Liver (tissue), 3 donors: ENCODE measurements at regions not wholly inside any gene's neighbourhood (a gene's known extent, or its start where the extent isn't known, plus 50 kb on each side); places are given as distances from the start of the nearest gene placed in this dataset.

Experiments used
- EGR1 ChIP-seq, 2 donors: IDR thresholded peaks; 2 replicates each; pipeline ENCODE4 v1.6.1; 2016 to 2018; ENCODE audit warnings: antibody characterized with exemption in 2 of 2, low read depth in 2 of 2
- GABPA ChIP-seq, 2 donors: IDR thresholded peaks in 1 of 2; conservative IDR thresholded peaks in 1 of 2; 2 replicates each; pipeline ENCODE4 v1.6.1; 2016; ENCODE audit warnings: antibody characterized with exemption in 2 of 2, mild to moderate bottlenecking in 1 of 2, moderate library complexity in 1 of 2
- JUND ChIP-seq, 2 donors: IDR thresholded peaks; 2 replicates each; pipeline ENCODE4 v1.6.1; 2016; ENCODE audit warnings: antibody characterized with exemption in 2 of 2
- RAD21 ChIP-seq, 2 donors: IDR thresholded peaks; 2 replicates each; pipeline ENCODE4 v1.6.1; 2016; ENCODE audit warnings: antibody characterized with exemption in 2 of 2, mild to moderate bottlenecking in 2 of 2
- RXRA ChIP-seq, 2 donors: IDR thresholded peaks; 2 replicates each; pipeline ENCODE4 v1.6.1; 2017 to 2018; ENCODE audit warnings: antibody characterized with exemption in 2 of 2, mild to moderate bottlenecking in 1 of 2
- SP1 ChIP-seq: IDR thresholded peaks from 2 replicates; pipeline ENCODE4 v1.6.1; 2018; ENCODE audit warnings: antibody characterized with exemption, mild to moderate bottlenecking
- YY1 ChIP-seq: IDR thresholded peaks from 2 replicates; pipeline ENCODE4 v1.6.1; 2016; ENCODE audit warnings: antibody characterized with exemption, mild to moderate bottlenecking
- TF ChIP-seq, protein P1 (sequence below): fragments of 150-350 bp; IDR thresholded peaks from 2 replicates; pipeline ENCODE4 v1.5.1; 2017; ENCODE audit warnings: improper control_type of control experiment, low read depth, low read length; ENCODE audit not compliant: missing input control
- TF ChIP-seq, protein P2 (sequence below): IDR thresholded peaks from 2 replicates; pipeline ENCODE4 v1.6.1; 2016; ENCODE audit warnings: antibody characterized with exemption
- TF ChIP-seq, protein P3 (sequence below): IDR thresholded peaks from 2 replicates; pipeline ENCODE4 v1.6.1; 2016; ENCODE audit warnings: antibody characterized with exemption
- donor health status: healthy.
- donor health status: healthy.

DNA sequence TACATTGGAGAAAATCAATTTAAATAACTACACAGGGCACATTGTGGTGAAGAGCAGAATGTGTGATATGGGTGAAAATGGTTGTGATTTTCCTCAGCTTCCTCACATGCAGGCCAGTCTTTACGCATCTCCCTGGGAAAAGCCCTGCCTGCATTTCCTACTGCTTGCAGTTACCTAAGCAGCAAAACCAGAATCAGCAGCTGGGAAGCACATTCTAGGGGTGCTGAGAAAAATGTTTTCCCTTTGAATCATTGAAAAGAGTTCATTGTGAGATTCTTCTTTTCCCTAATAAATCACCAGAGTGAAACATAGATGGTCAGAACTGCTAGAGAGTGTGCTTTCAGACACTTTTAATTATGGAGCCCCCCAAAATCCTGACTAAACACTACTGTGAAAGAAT lies 656.0 kb downstream of the TDRD15 start:
- TF ChIP-seq GABPA (IDR thresholded peaks at IDR 0.05 in 1 of 2, conservative IDR thresholded peaks at IDR 0.05 in 1 of 2) (no peak), SP1 (no peak), YY1 (no peak), JUND (IDR thresholded peaks at IDR 0.05) (no peak), RXRA (IDR thresholded peaks at IDR 0.05) (no peak), RAD21 (IDR thresholded peaks at IDR 0.05) (no peak), EGR1 (IDR thresholded peaks at IDR 0.05; ENCODE audit: low read depth in 2 of 2) (no peak)
- TF ChIP-seq, protein P1, sequence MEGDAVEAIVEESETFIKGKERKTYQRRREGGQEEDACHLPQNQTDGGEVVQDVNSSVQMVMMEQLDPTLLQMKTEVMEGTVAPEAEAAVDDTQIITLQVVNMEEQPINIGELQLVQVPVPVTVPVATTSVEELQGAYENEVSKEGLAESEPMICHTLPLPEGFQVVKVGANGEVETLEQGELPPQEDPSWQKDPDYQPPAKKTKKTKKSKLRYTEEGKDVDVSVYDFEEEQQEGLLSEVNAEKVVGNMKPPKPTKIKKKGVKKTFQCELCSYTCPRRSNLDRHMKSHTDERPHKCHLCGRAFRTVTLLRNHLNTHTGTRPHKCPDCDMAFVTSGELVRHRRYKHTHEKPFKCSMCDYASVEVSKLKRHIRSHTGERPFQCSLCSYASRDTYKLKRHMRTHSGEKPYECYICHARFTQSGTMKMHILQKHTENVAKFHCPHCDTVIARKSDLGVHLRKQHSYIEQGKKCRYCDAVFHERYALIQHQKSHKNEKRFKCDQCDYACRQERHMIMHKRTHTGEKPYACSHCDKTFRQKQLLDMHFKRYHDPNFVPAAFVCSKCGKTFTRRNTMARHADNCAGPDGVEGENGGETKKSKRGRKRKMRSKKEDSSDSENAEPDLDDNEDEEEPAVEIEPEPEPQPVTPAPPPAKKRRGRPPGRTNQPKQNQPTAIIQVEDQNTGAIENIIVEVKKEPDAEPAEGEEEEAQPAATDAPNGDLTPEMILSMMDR, result no peak
- TF ChIP-seq, protein P2, sequence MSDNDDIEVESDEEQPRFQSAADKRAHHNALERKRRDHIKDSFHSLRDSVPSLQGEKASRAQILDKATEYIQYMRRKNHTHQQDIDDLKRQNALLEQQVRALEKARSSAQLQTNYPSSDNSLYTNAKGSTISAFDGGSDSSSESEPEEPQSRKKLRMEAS, result no peak
- TF ChIP-seq, protein P3, sequence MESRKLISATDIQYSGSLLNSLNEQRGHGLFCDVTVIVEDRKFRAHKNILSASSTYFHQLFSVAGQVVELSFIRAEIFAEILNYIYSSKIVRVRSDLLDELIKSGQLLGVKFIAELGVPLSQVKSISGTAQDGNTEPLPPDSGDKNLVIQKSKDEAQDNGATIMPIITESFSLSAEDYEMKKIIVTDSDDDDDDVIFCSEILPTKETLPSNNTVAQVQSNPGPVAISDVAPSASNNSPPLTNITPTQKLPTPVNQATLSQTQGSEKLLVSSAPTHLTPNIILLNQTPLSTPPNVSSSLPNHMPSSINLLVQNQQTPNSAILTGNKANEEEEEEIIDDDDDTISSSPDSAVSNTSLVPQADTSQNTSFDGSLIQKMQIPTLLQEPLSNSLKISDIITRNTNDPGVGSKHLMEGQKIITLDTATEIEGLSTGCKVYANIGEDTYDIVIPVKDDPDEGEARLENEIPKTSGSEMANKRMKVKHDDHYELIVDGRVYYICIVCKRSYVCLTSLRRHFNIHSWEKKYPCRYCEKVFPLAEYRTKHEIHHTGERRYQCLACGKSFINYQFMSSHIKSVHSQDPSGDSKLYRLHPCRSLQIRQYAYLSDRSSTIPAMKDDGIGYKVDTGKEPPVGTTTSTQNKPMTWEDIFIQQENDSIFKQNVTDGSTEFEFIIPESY, result no peak
